ENCODE measurements at regions not wholly inside any gene's neighbourhood (a gene's known extent, or its start where the extent isn't known, plus 50 kb on each side); places are given as distances from the start of the nearest gene placed in this dataset.

DNA sequence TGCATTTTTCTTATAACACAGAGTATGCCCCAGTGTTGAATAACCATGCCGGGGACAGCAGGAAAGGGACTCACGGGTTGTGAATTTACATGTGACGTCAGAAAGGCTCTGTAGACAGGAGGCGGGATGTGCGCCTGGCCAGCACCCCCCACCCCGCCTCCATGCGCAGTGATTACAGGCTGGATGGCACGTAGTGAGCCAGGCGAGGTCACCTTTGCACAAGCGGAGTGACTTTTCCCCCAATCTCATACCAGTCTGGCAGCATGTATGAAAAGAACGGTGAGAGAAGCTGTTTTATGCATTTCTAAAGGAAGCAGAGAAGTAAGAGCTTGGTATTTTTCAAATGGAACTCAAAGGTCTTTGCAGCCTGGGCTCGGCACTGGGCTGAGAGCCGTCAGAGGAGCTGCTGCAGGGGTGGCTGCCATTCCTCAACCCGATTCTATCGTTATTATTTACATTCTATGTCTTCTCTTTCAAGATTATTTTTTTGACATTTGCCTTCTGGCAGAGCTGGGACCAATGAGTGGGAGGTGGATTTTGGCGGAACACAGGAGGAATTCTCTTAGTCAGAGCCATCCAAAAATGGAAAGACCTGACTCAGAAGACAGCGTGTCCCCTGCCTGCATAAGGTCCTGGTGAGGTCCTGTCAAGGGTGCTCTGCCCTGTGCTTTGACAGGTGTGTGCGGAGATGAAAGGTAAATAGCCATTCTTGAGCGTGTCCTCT is 115.6 kb upstream of the SLC45A1 start:
- DNase-seq: peak; percentile 84

GRCh38 chr1:8201331-8201861 is 116.5 kb upstream of the SLC45A1 start:
- peak; percentile 87 for DNase-seq

GRCh38 chr1:8200317-8201115 is 117.4 kb upstream of the SLC45A1 start:
- DNase-seq: no peak

- DNase-seq: no peak
Measured at GRCh38 chr1:8198522-8198921, 119.4 kb upstream of the SLC45A1 start.

DNA sequence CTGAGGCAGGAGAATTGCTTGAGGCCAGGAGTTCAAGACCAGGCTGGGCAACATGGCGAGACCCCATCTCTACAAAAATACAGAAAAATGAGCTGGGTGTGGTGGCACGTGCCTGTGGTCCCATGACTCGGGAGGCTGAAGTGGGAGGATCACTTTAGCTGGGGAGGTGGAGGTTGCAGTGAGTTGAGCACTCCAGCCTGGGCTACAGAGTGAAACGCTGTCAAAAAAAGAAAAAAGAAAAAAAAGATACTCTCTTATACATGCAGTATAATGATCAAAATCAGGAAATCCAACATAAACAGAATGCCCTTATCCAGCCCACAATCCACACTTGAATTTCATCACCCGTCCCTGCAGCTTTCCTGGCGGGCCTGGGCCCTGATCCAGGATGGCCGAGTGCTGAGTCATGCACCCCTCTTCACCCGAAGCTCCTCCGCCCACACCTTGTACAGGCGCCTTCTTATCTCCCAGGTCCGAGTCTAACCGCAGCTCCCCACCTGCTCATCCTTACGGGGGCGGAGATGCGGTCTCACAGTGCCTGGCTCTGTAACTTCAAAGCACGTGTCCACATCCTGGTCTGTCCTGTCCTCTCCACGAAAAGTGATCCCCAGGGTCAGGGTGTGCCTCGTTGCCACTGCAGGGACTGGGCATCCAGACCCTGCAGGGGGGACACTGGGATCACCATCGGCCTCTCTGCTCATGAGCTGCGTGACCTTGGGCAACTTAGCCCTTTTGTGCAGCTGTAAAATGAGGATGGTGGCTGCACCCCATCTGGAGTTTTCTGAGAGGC is 120.2 kb upstream of the SLC45A1 start:
- peak; percentile 93 for DNase-seq

DNA sequence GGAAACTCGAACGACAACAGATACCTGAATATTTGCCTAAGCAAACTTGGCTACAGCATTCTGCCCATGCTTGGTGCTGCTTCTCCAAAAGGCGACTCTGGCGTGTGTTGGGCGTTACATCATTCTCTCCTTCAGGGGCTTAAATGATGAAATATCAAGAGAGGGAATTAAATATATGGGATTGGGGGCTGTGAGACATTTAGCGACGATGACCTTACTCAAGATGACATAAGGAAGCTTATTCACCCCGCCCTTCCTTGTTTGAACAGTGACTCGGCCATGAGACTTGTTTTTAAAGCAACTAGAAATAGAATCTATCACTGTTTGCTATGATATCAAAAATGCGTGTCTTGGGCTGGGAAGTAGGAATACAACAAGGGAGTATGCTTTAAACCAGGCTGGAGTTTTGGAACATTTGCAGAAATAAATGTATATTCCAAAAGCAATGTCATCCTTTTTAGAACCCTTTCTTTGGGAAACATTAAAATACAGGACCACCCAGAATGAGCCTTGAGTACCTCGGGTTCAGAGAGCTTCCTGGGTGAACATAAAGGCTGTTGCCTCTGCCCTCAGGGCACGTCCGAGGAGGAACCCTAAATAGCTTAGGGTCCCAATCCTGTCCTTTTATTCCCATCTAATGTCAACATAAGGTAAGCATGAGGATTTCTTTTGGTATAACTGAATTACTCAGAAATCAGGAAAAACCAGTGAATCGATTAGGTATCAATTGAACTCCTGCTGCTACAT is 123.3 kb upstream of the SLC45A1 start:
- no peak for DNase-seq

DNA sequence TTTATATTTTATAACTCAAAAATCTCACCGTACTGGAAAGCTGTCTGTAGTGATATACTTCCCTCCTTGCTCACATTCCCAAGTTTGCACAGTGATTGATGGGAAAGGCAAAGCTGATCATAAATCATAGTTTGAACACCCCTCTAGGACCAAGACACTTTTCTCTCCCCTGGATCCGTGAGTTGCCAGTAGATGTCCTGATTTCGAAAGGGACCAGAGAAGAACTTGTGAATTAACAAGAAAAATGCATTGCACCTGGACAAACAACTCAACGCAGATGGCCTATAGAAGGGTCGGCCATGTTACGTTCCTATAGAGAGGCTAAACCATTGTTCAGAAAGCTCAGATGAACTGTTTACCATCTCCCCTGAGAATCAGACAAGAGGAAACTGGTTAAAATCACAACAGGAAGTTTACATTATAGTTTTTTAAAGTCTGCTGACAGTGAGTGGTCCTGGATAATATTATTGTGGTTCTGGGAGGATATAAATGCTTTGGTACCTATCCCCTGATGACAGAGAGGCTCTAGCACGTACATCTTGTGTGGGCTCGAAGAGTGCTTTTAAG is 124.0 kb upstream of the SLC45A1 start:
- no peak for DNase-seq

GRCh38 chr1:8191474-8191873 is 126.4 kb upstream of the SLC45A1 start:
- no peak for DNase-seq

DNA sequence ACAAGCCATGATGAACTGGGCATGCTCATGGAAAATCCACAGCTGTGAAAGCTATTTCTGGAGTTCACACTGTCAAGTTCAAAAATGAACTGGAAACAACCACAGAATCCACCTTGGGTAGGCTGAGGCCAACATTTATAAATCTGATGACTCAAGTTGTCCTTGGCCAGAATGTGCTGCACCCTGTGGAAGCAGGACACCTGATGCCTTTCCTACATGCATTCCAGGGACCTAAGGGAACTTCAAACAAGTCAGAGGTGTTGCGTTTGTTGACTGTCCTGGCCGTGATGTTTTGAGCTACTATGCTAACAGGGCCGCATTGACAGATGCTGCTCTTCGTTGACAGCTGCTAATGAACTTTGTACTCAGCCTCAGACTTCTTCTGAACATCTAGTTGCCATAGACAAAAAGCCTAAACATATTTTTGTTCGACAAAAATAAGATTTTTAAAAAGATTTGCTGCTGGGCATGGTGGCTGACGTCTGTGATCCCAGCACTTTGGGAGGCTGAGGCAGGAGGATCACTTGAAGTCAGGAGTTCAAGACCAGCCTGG is 127.9 kb upstream of the SLC45A1 start:
- peak; percentile 41 for DNase-seq

GRCh38 chr1:8185400-8185799 is 132.5 kb upstream of the SLC45A1 start:
- no peak for DNase-seq

DNA sequence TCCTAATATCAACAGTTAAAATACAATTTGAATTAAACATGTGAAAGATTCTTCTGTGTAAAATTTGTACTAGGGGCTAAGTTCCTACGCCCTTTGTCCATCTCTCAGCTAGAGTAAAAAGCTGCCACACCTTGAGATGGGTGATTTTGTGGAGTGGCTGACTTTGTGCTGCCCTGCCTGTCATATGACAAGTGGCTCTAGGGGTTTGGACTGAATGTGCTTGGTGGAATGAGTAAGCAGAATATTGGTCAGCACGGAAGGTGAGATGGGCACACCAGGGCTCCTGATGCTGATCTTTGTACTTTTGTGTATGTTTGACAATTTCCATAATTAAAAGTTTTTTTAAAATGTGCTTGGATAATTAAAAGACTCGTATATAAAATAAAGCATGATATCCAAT is 133.6 kb upstream of the SLC45A1 start:
- DNase-seq: no peak

DNA sequence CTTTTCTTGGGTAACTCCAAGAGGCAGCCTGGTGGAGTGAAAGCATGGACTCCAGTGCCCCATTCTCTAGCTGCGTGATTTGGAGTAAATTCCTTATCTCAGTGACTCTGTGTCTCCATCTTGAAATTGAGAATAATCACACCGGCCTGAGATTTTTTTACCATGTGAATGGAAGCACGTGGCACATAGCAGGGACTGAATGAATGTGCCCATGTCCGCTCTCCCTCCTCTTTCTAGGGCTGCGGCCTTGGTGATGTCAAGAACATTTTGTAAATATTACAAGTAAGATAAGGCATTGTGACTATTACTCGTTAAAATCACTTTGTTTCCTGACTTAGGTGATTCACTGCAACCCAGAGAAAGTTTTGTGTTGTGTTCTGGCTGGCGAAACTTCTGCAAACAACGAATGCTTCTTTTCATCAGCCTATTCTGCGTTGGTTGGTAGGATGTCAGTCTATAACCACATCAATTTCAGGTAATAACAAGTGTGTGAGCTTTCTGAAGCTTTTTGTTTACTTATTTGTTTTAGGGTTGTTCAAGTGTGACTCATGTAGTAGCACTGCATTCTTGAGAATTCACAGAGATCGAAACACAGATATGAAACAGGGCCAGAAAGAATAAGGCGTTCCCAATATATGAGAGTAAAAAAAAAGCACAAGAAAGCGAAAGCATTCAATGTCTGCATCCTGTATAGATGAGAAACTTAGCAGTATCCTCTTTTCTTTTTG is 135.7 kb upstream of the SLC45A1 start:
- no peak for DNase-seq

GRCh38 chr1:8179132-8179793 is 138.7 kb upstream of the SLC45A1 start:
- no peak for DNase-seq

GRCh38 chr1:8176279-8176678 is 141.6 kb upstream of the SLC45A1 start:
- no peak for DNase-seq

DNA sequence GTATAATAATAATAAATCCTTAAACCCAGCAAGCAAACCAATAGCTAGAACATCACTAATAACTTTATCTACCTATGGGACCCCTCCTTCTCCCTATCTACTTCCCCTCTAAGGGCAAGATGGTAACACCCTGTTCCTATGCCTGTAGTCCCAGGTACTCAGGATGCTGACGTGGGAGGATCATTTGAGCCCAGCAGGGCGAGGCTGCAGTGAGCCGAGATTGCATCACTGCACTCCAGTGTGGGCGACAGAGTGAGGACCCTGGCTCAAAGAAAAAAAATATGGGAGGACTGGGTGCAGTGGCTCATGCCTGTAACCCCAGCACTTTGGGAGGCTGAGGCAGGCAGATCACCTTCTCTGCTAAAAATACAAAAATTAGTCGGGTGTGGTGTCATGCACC is 143.1 kb upstream of the SLC45A1 start:
- no peak for DNase-seq

GRCh38 chr1:8171751-8172464 is 145.8 kb upstream of the ERRFI1 start:
- no peak for DNase-seq

DNA sequence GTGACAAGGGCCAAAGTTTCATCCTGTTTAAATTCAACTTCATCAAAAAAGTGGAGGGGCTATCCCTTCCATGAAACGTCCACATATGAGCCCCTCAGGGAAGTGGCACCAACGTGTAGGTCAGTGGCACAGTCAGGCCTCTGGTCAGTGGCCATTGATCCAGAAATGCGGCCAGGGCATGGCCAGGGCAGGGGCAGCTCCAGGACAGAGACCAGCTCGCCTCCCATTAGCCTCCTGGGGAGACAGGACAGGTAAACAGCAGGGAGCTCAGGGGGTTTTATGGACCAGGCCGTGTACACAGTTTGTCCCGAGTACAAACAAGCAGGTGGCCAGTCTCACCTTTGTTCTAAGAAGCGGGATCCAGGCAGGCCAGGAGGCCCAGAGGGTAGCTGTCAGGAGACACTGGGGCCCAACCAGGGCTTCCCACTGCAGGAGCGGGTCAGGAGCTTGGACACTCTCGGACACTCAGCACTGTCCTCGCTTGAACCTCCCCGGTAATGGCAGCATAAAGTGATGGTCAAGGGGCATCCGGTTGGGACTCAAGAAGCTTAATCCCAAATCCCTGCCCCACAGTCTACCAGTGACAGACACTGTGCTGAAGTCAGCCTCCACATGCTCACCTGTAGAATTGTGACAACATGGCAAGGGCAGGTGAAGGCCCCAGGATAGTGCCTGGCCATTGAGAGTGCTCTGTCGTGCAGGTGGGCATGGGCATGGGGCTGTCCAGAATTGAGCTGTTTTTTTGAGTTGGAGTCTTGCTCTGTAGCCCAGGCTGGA is 144.1 kb upstream of the ERRFI1 start:
- no peak for DNase-seq

DNA sequence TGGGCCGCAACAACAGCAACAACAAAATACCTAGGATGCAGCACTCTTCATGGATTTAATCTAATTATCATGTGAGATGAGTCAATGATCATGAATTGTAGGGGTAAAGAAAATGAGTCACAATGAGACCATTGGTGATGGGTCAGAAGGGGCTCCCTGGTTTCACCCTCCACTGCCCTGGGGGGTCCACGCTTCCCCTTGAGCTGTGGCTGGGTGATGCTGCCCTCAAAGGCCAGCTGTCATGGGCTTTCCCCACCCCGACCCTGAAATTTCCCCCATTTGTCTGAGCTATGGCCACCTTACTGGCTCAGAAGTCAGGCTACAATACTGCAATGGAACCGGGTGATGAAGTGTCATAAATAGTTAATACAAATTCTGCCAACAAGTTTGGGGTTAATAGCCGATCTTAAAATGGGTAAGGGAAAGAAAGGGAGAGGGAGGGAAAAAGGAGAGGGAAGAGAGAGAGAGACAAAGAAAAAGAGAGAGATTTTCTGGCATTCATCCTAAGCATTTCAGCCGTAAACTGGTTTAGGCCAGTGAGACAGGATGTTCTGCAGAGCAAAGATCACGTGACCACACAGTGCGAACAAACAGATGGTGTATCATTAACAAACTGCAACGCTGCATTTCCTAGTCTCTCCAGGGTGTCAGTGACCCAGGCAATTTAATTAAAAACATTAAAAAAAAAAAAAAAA is 143.4 kb upstream of the ERRFI1 start:
- DNase-seq: no peak

- no peak for DNase-seq
Measured at GRCh38 chr1:8167936-8168335, 141.8 kb upstream of the ERRFI1 start.
